ENCODE measurements at regions not wholly inside any gene's neighbourhood (a gene's known extent, or its start where the extent isn't known, plus 50 kb on each side); places are given as distances from the start of the nearest gene placed in this dataset.

DNA sequence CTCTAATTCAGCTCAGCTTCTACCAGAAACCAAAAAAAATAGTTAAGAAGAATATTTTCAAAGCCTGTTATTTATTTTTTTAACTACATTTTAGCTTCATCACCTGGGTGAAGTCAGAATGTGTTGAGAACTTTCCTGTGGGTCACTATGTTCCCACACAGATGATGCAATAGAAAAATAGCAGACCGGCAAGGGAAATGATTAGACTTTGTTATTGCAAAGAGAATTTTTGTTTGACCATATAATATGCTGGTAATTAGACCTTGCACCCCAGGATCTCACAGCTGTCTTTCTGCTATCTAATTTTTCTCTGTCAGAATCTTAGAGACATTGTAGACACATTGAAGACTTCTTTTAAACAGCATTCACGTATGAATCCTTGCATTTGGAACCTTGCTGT lies 299.3 kb downstream of the TBX15 start:
- TF ChIP-seq, protein P1, sequence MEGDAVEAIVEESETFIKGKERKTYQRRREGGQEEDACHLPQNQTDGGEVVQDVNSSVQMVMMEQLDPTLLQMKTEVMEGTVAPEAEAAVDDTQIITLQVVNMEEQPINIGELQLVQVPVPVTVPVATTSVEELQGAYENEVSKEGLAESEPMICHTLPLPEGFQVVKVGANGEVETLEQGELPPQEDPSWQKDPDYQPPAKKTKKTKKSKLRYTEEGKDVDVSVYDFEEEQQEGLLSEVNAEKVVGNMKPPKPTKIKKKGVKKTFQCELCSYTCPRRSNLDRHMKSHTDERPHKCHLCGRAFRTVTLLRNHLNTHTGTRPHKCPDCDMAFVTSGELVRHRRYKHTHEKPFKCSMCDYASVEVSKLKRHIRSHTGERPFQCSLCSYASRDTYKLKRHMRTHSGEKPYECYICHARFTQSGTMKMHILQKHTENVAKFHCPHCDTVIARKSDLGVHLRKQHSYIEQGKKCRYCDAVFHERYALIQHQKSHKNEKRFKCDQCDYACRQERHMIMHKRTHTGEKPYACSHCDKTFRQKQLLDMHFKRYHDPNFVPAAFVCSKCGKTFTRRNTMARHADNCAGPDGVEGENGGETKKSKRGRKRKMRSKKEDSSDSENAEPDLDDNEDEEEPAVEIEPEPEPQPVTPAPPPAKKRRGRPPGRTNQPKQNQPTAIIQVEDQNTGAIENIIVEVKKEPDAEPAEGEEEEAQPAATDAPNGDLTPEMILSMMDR (conservative IDR thresholded peaks at IDR 0.05; ENCODE audit: low read length), result no peak
- no peak for TF ChIP-seq EZH2phosphoT487 (IDR thresholded peaks at IDR 0.05; ENCODE audit: borderline replicate concordance)

Measured in Loucy (cell line).